ENCODE measurements at regions not wholly inside any gene's neighbourhood (a gene's known extent, or its start where the extent isn't known, plus 50 kb on each side); places are given as distances from the start of the nearest gene placed in this dataset.

DNA sequence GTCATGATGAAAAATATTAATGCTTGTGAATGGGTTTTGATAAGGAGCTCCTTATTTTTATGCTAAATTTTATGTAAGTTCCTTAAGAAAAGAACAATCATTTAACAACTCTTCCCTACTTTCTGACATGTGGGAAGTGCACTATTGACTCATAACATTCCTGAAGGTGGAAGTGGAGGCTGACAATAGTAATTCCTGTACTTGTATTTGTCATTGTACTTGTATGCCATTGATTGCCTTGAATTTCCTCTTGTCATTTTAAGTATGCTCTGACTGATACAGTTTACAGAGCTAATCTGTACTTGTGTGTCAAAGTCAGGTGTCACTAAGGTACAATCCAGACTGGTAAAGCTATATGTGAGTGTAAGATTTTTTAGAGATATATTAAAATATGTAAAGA lies 440.0 kb downstream of the SLC16A7 start:
- ATAC-seq (no peak), DNase-seq (ENCODE audit: low read depth, low spot score) (no peak)
- no peak overlapping the region for H3K27ac ChIP-seq (ENCODE audit: low read depth, low read length)
- CTCF ChIA-PET: no interaction called here
- H3K79me2 ChIP-seq (ENCODE audit: insufficient read depth, low read length): no peaks in the 10 kb centered on the region
- no peaks in the 10 kb centered on the region for H3K9me2 ChIP-seq (ENCODE audit: insufficient read depth)
- RAD21 ChIA-PET (ENCODE audit: low non-redundant PET in 1 of 2, low total read pairs in 2 of 2, uncharacterized antibody in 2 of 2, unreplicated experiment in 2 of 2): no interaction called here
- H3K4me3 ChIP-seq (replicated peaks in 1 of 2; ENCODE audit: low read depth in 1 of 2, low read length in 2 of 2): no peak overlapping the region
- H3K36me3 ChIP-seq (ENCODE audit: control insufficient read depth in 1 of 2, insufficient read depth in 2 of 2, low read length in 2 of 2): no peaks in the 10 kb centered on the region
- POLR2A ChIA-PET: no interaction called here
- H3K4me1 ChIP-seq (ENCODE audit: control insufficient read depth in 1 of 2, insufficient read depth in 2 of 2, low read length in 2 of 2): no peaks in the 10 kb centered on the region
- no peaks in the 10 kb centered on the region for H3K27me3 ChIP-seq (ENCODE audit: insufficient read depth, low read length)
- BruUV-seq (replicated peaks): no TSS peak
- no peak overlapping the region for H2AFZ ChIP-seq (ENCODE audit: low read depth, low read length, poor library complexity, severe bottlenecking)
- no peaks in the 10 kb centered on the region; a peak in 1 of 4 replicates for H3K9me3 ChIP-seq (ENCODE audit: control insufficient read depth in 1 of 2, insufficient read depth in 1 of 2, low read depth in 1 of 2, low read length in 2 of 2)
- H3K9ac ChIP-seq (ENCODE audit: low read length): no peak overlapping the region
- intact Hi-C loops (cut with micrococcal nuclease): no loop called here
- H3K4me2 ChIP-seq (ENCODE audit: low read length): no peak overlapping the region
- H4K20me1 ChIP-seq (ENCODE audit: insufficient read depth): no peaks in the 10 kb centered on the region
- TF ChIP-seq EZH2phosphoT487 (IDR thresholded peaks at IDR 0.05; ENCODE audit: borderline replicate concordance) (no peak), EZH2 (IDR thresholded peaks at IDR 0.05) (no peak), JUND (IDR thresholded peaks at IDR 0.05) (no peak), RAD21 (IDR thresholded peaks at IDR 0.05; ENCODE audit: low read depth) (no peak), CBX3 (IDR thresholded peaks at IDR 0.05; ENCODE audit: low read depth) (no peak), TCF7L2 (IDR thresholded peaks at IDR 0.05; ENCODE audit: borderline replicate concordance, extremely low read depth, insufficient read depth, insufficient read length) (no peak), SRF (IDR thresholded peaks at IDR 0.05; ENCODE audit: low read depth) (no peak)
- TF ChIP-seq, protein P1, sequence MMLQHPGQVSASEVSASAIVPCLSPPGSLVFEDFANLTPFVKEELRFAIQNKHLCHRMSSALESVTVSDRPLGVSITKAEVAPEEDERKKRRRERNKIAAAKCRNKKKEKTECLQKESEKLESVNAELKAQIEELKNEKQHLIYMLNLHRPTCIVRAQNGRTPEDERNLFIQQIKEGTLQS (IDR thresholded peaks at IDR 0.05): no peak
- TF ChIP-seq, protein P2, sequence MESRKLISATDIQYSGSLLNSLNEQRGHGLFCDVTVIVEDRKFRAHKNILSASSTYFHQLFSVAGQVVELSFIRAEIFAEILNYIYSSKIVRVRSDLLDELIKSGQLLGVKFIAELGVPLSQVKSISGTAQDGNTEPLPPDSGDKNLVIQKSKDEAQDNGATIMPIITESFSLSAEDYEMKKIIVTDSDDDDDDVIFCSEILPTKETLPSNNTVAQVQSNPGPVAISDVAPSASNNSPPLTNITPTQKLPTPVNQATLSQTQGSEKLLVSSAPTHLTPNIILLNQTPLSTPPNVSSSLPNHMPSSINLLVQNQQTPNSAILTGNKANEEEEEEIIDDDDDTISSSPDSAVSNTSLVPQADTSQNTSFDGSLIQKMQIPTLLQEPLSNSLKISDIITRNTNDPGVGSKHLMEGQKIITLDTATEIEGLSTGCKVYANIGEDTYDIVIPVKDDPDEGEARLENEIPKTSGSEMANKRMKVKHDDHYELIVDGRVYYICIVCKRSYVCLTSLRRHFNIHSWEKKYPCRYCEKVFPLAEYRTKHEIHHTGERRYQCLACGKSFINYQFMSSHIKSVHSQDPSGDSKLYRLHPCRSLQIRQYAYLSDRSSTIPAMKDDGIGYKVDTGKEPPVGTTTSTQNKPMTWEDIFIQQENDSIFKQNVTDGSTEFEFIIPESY (IDR thresholded peaks at IDR 0.05; ENCODE audit: extremely low read depth, insufficient replicate concordance, low read length): no peak

DNA sequence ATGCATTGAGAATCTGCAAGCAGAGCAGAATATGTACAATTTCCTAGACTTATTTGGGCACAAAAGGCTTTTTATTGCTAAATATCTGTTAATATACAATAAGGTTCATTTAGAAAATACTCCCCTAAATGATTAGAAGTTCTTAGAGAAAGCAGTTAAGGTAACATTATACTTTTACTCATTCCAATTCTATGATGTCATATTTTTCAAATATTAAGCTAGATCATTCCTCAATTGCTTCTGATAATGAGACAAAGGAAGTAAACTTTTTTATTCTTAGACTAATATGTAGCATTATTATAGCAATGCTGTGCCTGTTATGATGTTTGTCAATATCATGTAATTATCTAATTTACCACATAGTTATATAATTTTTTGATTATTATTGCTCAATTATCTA lies 447.0 kb downstream of the SLC16A7 start:
- no peak for DNase-seq (ENCODE audit: low read depth, low spot score)
- TF ChIP-seq RAD21 (IDR thresholded peaks at IDR 0.05; ENCODE audit: low read depth) (no peak), EGR1 (IDR thresholded peaks at IDR 0.05; ENCODE audit: low read depth) (no peak), YY1 (IDR thresholded peaks at IDR 0.05; ENCODE audit: extremely low read depth, insufficient replicate concordance, low read depth, low read length) (no peak), SRF (IDR thresholded peaks at IDR 0.05; ENCODE audit: low read depth) (no peak), CEBPB (IDR thresholded peaks at IDR 0.05; ENCODE audit: low read depth) (no peak), TCF7L2 (IDR thresholded peaks at IDR 0.05; ENCODE audit: borderline replicate concordance, extremely low read depth, insufficient read depth, insufficient read length) (no peak), ZFX (IDR thresholded peaks at IDR 0.05) (no peak)
- TF ChIP-seq, protein P3, sequence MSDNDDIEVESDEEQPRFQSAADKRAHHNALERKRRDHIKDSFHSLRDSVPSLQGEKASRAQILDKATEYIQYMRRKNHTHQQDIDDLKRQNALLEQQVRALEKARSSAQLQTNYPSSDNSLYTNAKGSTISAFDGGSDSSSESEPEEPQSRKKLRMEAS (IDR thresholded peaks at IDR 0.05): no peak
- TF ChIP-seq, protein P4, sequence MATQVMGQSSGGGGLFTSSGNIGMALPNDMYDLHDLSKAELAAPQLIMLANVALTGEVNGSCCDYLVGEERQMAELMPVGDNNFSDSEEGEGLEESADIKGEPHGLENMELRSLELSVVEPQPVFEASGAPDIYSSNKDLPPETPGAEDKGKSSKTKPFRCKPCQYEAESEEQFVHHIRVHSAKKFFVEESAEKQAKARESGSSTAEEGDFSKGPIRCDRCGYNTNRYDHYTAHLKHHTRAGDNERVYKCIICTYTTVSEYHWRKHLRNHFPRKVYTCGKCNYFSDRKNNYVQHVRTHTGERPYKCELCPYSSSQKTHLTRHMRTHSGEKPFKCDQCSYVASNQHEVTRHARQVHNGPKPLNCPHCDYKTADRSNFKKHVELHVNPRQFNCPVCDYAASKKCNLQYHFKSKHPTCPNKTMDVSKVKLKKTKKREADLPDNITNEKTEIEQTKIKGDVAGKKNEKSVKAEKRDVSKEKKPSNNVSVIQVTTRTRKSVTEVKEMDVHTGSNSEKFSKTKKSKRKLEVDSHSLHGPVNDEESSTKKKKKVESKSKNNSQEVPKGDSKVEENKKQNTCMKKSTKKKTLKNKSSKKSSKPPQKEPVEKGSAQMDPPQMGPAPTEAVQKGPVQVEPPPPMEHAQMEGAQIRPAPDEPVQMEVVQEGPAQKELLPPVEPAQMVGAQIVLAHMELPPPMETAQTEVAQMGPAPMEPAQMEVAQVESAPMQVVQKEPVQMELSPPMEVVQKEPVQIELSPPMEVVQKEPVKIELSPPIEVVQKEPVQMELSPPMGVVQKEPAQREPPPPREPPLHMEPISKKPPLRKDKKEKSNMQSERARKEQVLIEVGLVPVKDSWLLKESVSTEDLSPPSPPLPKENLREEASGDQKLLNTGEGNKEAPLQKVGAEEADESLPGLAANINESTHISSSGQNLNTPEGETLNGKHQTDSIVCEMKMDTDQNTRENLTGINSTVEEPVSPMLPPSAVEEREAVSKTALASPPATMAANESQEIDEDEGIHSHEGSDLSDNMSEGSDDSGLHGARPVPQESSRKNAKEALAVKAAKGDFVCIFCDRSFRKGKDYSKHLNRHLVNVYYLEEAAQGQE (IDR thresholded peaks at IDR 0.05; ENCODE audit: low read depth): no peak

More for the DNA sequence above, 447.0 kb downstream of the SLC16A7 start:
- no peak overlapping the region for H3K4me2 ChIP-seq (ENCODE audit: low read length)
- CTCF ChIA-PET: interaction anchor here (1.0 kb wide), 1 partner anchor 1958 kb away, joined by 3 read pairs; no protein-coding TSS in a partner anchor
- no peak for ATAC-seq
- no peaks in the 10 kb centered on the region for H3K9me3 ChIP-seq (ENCODE audit: control insufficient read depth in 1 of 2, insufficient read depth in 1 of 2, low read depth in 1 of 2, low read length in 2 of 2)
- POLR2A ChIA-PET: no interaction called here
- H3K27me3 ChIP-seq (ENCODE audit: insufficient read depth, low read length): no peaks in the 10 kb centered on the region
- no peaks in the 10 kb centered on the region for H3K36me3 ChIP-seq (ENCODE audit: control insufficient read depth in 1 of 2, insufficient read depth in 2 of 2, low read length in 2 of 2)
- no peak overlapping the region for H3K4me3 ChIP-seq (replicated peaks in 1 of 2; ENCODE audit: low read depth in 1 of 2, low read length in 2 of 2)
- H3K27ac ChIP-seq (ENCODE audit: low read depth, low read length): no peak overlapping the region
- no peak overlapping the region for H3K9ac ChIP-seq (ENCODE audit: low read length)
- BruUV-seq (replicated peaks): no TSS peak
- no peaks in the 10 kb centered on the region for H3K4me1 ChIP-seq (ENCODE audit: control insufficient read depth in 1 of 2, insufficient read depth in 2 of 2, low read length in 2 of 2)
- H4K20me1 ChIP-seq (ENCODE audit: insufficient read depth): no peaks in the 10 kb centered on the region
- intact Hi-C loops (cut with micrococcal nuclease): no loop called here
- no peaks in the 10 kb centered on the region for H3K9me2 ChIP-seq (ENCODE audit: insufficient read depth)
- H3K79me2 ChIP-seq (ENCODE audit: insufficient read depth, low read length): no peaks in the 10 kb centered on the region
- H2AFZ ChIP-seq (ENCODE audit: low read depth, low read length, poor library complexity, severe bottlenecking): no peak overlapping the region
- RAD21 ChIA-PET (ENCODE audit: low non-redundant PET in 1 of 2, low total read pairs in 2 of 2, uncharacterized antibody in 2 of 2, unreplicated experiment in 2 of 2): no interaction called here
